Omental fat pad (tissue), 3 donors: ENCODE measurements at regions not wholly inside any gene's neighbourhood (a gene's known extent, or its start where the extent isn't known, plus 50 kb on each side); places are given as distances from the start of the nearest gene placed in this dataset.
"Not testable (repeated sequence)": the region's sequence is repeated elsewhere in the genome, so short reads cannot be mapped to it uniquely, and the experiment has no call there.

Experiments
- ATAC-seq: fragments of 150-250 bp; one replicate; pipeline ENCODE4 v1.9.1; 2016; ENCODE audit warnings: mild to moderate bottlenecking, moderate library complexity; ENCODE audit not compliant: low FRiP score
- DNase-seq: peaks from one replicate; pipeline ENCODE4 v3.0.0-alpha.2; 2019; ENCODE audit warnings: low spot score
- TF ChIP-seq, protein P1 (sequence below), 3 donors: fragments of 450-650 bp; IDR thresholded peaks; one replicate each; pipeline ENCODE4 v1.5.1; 2016 to 2017; ENCODE audit warnings: antibody characterized with exemption in 3 of 3, mild to moderate bottlenecking in 3 of 3, moderate library complexity in 2 of 3

DNA sequence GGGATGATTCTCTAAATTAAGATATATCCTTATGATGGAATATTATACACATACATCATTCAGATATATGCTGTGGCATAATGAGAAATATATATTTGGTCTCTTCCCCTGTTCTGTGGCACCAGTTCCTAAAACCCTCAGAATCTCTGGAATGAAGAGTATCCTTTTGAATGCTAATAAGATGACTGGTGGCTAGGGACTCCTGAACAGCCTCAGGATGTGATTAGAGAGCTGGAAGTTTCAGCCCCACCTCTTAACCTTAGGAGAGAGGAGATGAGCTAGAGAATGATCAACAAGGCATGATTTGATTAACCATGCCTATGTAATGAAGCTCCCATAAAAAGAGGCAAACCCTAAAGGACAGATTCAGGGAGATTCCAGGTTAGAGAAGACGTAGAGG lies 632.0 kb downstream of the IQCM start:
- DNase-seq (no peak), ATAC-seq (no peak)
- TF ChIP-seq, protein P1, sequence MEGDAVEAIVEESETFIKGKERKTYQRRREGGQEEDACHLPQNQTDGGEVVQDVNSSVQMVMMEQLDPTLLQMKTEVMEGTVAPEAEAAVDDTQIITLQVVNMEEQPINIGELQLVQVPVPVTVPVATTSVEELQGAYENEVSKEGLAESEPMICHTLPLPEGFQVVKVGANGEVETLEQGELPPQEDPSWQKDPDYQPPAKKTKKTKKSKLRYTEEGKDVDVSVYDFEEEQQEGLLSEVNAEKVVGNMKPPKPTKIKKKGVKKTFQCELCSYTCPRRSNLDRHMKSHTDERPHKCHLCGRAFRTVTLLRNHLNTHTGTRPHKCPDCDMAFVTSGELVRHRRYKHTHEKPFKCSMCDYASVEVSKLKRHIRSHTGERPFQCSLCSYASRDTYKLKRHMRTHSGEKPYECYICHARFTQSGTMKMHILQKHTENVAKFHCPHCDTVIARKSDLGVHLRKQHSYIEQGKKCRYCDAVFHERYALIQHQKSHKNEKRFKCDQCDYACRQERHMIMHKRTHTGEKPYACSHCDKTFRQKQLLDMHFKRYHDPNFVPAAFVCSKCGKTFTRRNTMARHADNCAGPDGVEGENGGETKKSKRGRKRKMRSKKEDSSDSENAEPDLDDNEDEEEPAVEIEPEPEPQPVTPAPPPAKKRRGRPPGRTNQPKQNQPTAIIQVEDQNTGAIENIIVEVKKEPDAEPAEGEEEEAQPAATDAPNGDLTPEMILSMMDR (IDR thresholded peaks at IDR 0.05), result no peak

DNA sequence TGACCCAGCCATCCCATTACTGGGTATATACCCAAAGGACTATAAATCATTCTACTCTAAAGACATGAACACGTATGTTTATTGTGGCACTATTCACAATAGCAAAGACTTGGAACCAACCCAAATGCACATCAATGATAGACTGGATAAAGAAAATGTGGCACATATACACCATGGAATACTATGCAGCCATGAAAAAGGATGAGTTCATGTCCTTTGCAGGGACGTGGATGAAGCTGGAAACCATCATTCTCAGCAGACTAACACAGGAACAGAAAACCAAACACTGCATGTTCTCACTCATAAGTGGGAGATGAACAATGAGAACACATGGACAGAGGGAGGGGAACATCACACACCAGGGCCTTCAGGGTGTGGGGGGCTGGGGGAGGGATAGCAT lies 634.2 kb downstream of the IQCM start:
- not testable (repeated sequence) for ATAC-seq, DNase-seq

DNA sequence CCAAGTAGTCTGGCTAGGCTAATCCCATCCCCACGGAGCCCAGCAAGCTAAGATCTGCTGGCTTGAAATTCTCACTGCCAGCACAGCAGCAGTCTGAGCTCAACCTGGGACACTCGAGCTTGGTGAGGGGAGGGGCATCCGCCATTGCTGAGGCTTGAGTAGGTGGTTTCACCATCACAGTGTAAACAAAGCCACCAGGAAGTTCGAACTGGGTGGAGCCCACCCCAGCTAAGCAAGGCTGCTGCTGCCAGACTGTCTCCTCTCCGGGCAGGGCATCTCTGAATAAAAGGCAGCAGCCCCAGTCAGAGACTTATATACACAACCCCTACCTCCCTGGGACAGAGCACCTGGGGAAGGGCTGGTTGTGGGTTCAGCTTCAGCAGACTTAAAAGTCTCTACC lies 639.6 kb downstream of the IQCM start:
- TF ChIP-seq, protein P1 (IDR thresholded peaks at IDR 0.05), result no peak
- no peak for ATAC-seq

DNA sequence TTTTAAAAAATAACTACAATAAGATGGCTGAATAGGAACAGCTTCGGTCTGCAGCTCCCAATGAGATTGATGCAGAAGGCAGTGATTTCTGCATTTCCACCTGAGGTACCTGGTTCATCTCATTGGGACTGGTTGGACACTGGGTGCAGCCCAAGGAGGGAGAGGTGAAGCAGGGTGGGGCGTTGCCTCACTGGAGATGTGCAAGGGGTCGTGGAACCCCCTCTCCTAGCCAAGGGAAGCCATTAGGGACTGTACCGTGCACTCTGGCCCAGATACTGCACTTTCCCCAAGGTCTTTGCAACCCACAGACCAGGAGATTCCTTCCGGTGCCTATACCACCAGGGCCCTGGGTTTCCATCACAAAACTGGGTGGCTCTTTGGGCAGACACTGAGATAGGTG lies 640.1 kb downstream of the IQCM start:
- TF ChIP-seq, protein P1 (IDR thresholded peaks at IDR 0.05), result no peak
- no peak for DNase-seq
- ATAC-seq, result no peak

More for the DNA sequence above, 639.6 kb downstream of the IQCM start:
- no peak for DNase-seq

DNA sequence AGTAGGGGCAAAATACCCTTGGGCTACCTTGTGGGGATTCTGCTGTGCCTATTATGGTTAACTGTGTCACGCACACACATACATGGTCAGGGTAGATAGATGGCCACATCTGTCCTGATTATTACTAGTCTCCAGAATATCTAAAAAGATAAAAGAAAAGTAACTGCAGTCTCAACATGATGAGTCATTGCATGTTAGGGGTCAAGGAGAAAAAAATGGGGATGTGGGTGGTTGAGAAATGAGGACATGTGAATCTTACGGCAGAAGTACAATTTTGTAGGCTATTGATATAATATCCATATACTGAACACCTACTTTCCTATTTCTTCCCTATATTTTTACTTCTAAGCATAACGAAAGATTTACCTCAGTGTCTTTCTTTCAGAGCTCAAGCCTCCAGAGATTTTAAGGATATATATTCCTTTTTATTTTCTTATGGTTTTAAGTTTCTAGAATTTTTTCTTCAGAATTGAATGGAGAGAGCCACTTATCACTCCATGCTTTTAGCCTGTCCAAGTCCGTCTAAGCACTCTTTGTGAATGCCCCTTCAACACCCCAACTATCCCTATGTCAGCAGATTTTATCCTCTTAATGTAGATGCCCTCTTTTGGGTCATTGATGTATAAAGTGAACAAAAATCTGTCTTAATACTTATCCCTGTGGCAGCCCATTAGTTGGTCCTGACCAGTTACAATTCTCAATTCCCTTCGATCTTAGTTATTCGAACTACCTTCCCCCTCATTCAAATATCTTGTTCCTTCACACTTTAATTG lies 642.2 kb downstream of the IQCM start:
- no peak for ATAC-seq
- TF ChIP-seq, protein P1 (IDR thresholded peaks at IDR 0.05), result no peak
- no peak for DNase-seq

DNA sequence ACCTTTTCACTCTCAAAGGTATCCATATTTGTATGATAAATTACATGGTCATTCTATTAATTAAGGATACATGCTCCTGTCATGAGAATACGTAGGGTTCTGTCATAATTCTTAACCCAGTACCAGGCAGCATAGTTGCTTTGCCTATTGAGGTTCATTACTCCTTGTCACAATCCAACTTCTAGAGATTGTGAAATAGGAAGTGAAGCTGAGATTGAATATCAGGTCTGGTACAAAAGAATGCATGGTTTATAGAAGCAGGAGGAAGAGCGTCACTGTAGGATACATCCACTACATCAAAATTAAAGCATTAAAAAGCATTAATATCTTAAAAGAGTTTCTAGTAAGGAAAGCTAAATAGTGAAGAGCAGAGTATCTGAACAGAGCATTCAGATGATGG lies 647.0 kb downstream of the IQCM start:
- TF ChIP-seq, protein P1 (IDR thresholded peaks at IDR 0.05), result no peak
- DNase-seq, result no peak
- ATAC-seq, result no peak

DNA sequence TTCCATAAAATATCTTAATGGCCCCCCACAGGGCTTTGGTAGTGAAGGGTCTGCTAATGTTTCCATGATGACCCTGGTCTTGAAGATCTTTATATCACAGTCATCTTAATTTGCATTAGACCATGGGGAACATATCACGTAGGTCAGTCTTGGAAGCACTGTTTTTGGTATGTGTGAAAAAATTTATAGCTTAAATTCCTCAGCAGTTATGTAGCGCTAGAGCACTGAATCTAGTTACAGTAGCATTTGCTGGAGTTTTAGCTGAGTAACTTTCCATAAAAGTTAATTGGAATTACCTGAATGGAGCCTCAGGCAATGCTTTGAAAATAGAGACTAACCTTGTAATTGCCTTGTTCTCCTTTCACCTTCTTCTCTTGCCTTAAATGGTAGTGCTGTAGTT lies 648.8 kb downstream of the IQCM start:
- ATAC-seq (no peak), DNase-seq (no peak)
- TF ChIP-seq, protein P1 (IDR thresholded peaks at IDR 0.05), result no peak
